GM12878 (cell line): ENCODE measurements at regions not wholly inside any gene's neighbourhood (a gene's known extent, or its start where the extent isn't known, plus 50 kb on each side); places are given as distances from the start of the nearest gene placed in this dataset.

Experiments used
- ATAC-seq: fragments of 200-7000 bp; cut with Tn5 transposase; 3 replicates; pipeline ENCODE4 v1.9.1; 2020; ENCODE audit warnings: mild to moderate bottlenecking, moderate library complexity
- BruUV-seq: library from RNA; stranded (reverse); fragments of 400-500 nt; replicated peaks from 2 replicates; lab custom pipeline; 2021; lab: Mats Ljungman, UMichigan
- CTCF ChIA-PET: fragments of 300-600 bp; sonication (Branson Sonifier 250); formaldehyde crosslinking; extraction: SDS; loops from one replicate; lab custom pipeline; 2021; ENCODE audit warnings: inconsistent platforms; lab: Yijun Ruan, JAX
- POLR2A ChIA-PET: fragments of 350-600 bp; formaldehyde crosslinking; extraction: SDS; loops from one replicate; lab custom pipeline; 2021; ENCODE audit warnings: inconsistent platforms; lab: Charles Lee
- RAD21 ChIA-PET: fragments of 300-600 bp; sonication (Branson Sonifier 250); formaldehyde crosslinking; loops from one replicate; lab custom pipeline; 2023; ENCODE audit warnings: antibody characterized with exemption; ENCODE audit not compliant: unreplicated experiment; lab: Charles Lee
- SMC1A ChIA-PET: fragments of 300-600 bp; sonication (Branson Sonifier 250); formaldehyde crosslinking; loops from one replicate; lab custom pipeline; 2023; ENCODE audit not compliant: unreplicated experiment, uncharacterized antibody; lab: Charles Lee
- DNase-seq: peaks from one replicate; pipeline ENCODE4 v3.0.0-alpha.2; 2011; ENCODE audit warnings: low read depth, low spot score
- FAIRE-seq: peaks from 3 replicates; lab custom pipeline; 2011; peaks lifted over from hg19 to GRCh38; lab: Jason Lieb, UNC
- H2AFZ ChIP-seq: 2 replicates; pipeline ENCODE4 v1.6.0; 2011; ENCODE audit warnings: low read depth, low read length, control low read depth; ENCODE audit not compliant: control insufficient read depth
- H3K27ac ChIP-seq: 2 replicates; pipeline ENCODE4 v1.5.1; 2011; ENCODE audit warnings: control low read depth; ENCODE audit not compliant: control insufficient read depth, insufficient read depth
- H3K27me3 ChIP-seq, 2 experiments: replicated peaks in 1 of 2; 2 replicates each; pipeline versions ENCODE4 v1.6.0 to v1.6.1; 2011; ENCODE audit warnings: low read length in 1 of 2; ENCODE audit not compliant: control insufficient read depth in 2 of 2, insufficient read depth in 2 of 2
- H3K36me3 ChIP-seq, 2 experiments: 2 replicates each; pipeline ENCODE4 v1.5.1; 2011; ENCODE audit warnings: low read length in 1 of 2; ENCODE audit not compliant: control insufficient read depth in 2 of 2, insufficient read depth in 2 of 2
- H3K4me1 ChIP-seq: 2 replicates; pipeline ENCODE4 v1.6.1; 2011; ENCODE audit warnings: mild to moderate bottlenecking, low read length, moderate library complexity, mixed read lengths; ENCODE audit not compliant: control insufficient read depth, insufficient read depth
- H3K4me2 ChIP-seq: 2 replicates; pipeline ENCODE4 v1.6.0; 2011; ENCODE audit warnings: control low read depth; ENCODE audit not compliant: control insufficient read depth, insufficient read depth
- H3K4me3 ChIP-seq: fragments of 200-600 bp; sonication (generic); 2 replicates; pipeline ENCODE4 v1.5.1; 2016
- H3K79me2 ChIP-seq: 2 replicates; pipeline ENCODE4 v1.6.0; 2011; ENCODE audit warnings: low read length; ENCODE audit not compliant: control insufficient read depth, insufficient read depth
- H3K9ac ChIP-seq: 2 replicates; pipeline ENCODE4 v1.8.0; 2011; ENCODE audit warnings: low read length, control low read depth, mixed read lengths; ENCODE audit not compliant: control insufficient read depth, insufficient read depth
- H3K9me3 ChIP-seq: replicated peaks from 3 replicates; pipeline ENCODE4 v1.5.1; 2011; ENCODE audit warnings: mild to moderate bottlenecking, low read length; ENCODE audit not compliant: control insufficient read depth, insufficient read depth
- H4K20me1 ChIP-seq: 2 replicates; pipeline ENCODE4 v1.6.0; 2011; ENCODE audit not compliant: control insufficient read depth, insufficient read depth
- ASH2L ChIP-seq: fragments of 300-600, 200-600 bp; sonication (generic); IDR thresholded peaks from 2 replicates; pipeline ENCODE4 v1.6.1; 2017; ENCODE audit warnings: low read depth, mild to moderate bottlenecking, borderline replicate concordance
- ATF7 ChIP-seq: fragments of 450-650 bp; IDR thresholded peaks from 2 replicates; pipeline ENCODE4 v1.6.1; 2016; ENCODE audit warnings: low read depth, mild to moderate bottlenecking
- CBFB ChIP-seq: IDR thresholded peaks from 2 replicates; pipeline ENCODE4 v1.6.1; 2016; ENCODE audit warnings: antibody characterized with exemption, low read depth
- EED ChIP-seq: sonication (generic); IDR thresholded peaks from 2 replicates; pipeline ENCODE4 v1.6.1; 2016; ENCODE audit warnings: antibody characterized with exemption, low read depth
- EZH2 ChIP-seq: IDR thresholded peaks from 2 replicates; pipeline ENCODE4 v1.6.1; 2012; ENCODE audit warnings: low read depth, mild to moderate bottlenecking, control low read depth, inconsistent platforms, low read length, borderline replicate concordance; ENCODE audit not compliant: control insufficient read depth
- KDM1A ChIP-seq: fragments of 200-600 bp; sonication (generic); IDR thresholded peaks from 2 replicates; pipeline ENCODE4 v1.6.1; 2016; ENCODE audit warnings: borderline replicate concordance
- MEF2A ChIP-seq: IDR thresholded peaks from 2 replicates; pipeline ENCODE4 v1.6.1; 2011; ENCODE audit warnings: low read depth, mild to moderate bottlenecking, low read length, moderate library complexity; ENCODE audit not compliant: insufficient read depth
- RB1 ChIP-seq: fragments of 450-650 bp; formaldehyde crosslinking; IDR thresholded peaks from 2 replicates; pipeline ENCODE4 v1.6.1; 2017; ENCODE audit warnings: mild to moderate bottlenecking, borderline replicate concordance
- SIN3A ChIP-seq: IDR thresholded peaks from 2 replicates; pipeline ENCODE4 v1.6.1; 2012; ENCODE audit warnings: low read depth, low read length, improper control_type of control experiment
- SMC3 ChIP-seq: IDR thresholded peaks from 2 replicates; pipeline ENCODE4 v1.6.1; 2011; ENCODE audit warnings: low read length, improper control_type of control experiment, borderline replicate concordance
- SP1 ChIP-seq: IDR thresholded peaks from one replicate; pipeline ENCODE4 v1.6.1; 2011; ENCODE audit warnings: low read depth, low read length
- TCF3 ChIP-seq: IDR thresholded peaks from 2 replicates; pipeline ENCODE4 v1.6.1; 2012; ENCODE audit warnings: low read depth, mild to moderate bottlenecking, low read length, borderline replicate concordance; ENCODE audit not compliant: insufficient read depth
- WGBS: methylation state at CpG from one replicate; pipeline ENCODE4 v1.1.6; 2016; ENCODE audit warnings: low lambda C conversion rate; ENCODE audit not compliant: insufficient replicate concordance, insufficient coverage; ENCODE audit errors: missing lambda C conversion rate; 5-methylcytosine and 5-hydroxymethylcytosine counted together
- in situ Hi-C: fragments of 300-500 bp; cut with MboI; formaldehyde crosslinking; loops from 9 replicates; pipeline ENCODE4 v1.14.3; 2018; ENCODE audit warnings: mixed read lengths
- intact Hi-C: fragments of 100-400 bp; cut with micrococcal nuclease; formaldehyde crosslinking; loops from one replicate; pipeline ENCODE4 v1.14.2; 2022; ENCODE audit not compliant: unreplicated experiment
- TF ChIP-seq, protein P1 (sequence below): IDR thresholded peaks from 2 replicates; pipeline ENCODE4 v1.6.1; 2011; ENCODE audit warnings: mild to moderate bottlenecking, low read depth, low read length, moderate library complexity; ENCODE audit not compliant: insufficient replicate concordance
- TF ChIP-seq, protein P2 (sequence below): fragments of 150-350 bp; IDR thresholded peaks from 2 replicates; pipeline ENCODE4 v1.6.1; 2016; ENCODE audit warnings: low read depth, low read length
- TF ChIP-seq, protein P3 (sequence below): fragments of 150-350 bp; IDR thresholded peaks from 2 replicates; pipeline ENCODE4 v1.6.1; 2014; ENCODE audit warnings: mild to moderate bottlenecking, low read depth, low read length

DNA sequence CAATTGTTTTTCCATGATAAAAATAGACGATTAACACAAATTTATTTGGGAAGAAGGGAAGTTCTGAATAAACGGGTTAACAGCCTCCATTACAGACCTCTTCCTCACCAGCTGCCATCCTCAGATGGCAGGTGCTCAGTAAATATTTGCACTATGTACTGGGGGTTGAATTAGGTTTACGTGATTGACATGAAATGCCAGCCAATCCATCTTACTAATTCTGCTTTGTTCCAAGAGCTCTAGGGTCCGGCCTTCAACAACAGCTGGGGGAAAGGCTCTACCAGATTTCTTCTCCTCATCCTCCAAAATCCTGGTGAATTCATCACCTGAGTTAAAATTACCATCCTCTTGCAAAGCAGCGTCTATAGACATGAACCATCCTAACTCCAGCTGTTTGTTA is 104.6 kb downstream of the MTX3 start:
- no peak overlapping the region for H2AFZ ChIP-seq
- H3K79me2 ChIP-seq, result no peaks in the 10 kb centered on the region
- no peaks in the 10 kb centered on the region for H4K20me1 ChIP-seq
- ChIA-PET RAD21 (no interaction called here), SMC1A (no interaction called here)
- no peak overlapping the region for H3K4me2 ChIP-seq
- TF ChIP-seq ASH2L (no peak), EZH2 (no peak), SMC3 (no peak), TCF3 (no peak), RB1 (no peak), EED (no peak), SIN3A (no peak), MEF2A (no peak), ATF7 (no peak), SP1 (no peak), CBFB (no peak), KDM1A (no peak)
- TF ChIP-seq, protein P1, sequence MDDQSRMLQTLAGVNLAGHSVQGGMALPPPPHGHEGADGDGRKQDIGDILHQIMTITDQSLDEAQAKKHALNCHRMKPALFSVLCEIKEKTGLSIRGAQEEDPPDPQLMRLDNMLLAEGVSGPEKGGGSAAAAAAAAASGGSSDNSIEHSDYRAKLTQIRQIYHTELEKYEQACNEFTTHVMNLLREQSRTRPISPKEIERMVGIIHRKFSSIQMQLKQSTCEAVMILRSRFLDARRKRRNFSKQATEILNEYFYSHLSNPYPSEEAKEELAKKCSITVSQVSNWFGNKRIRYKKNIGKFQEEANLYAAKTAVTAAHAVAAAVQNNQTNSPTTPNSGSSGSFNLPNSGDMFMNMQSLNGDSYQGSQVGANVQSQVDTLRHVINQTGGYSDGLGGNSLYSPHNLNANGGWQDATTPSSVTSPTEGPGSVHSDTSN, result no peak
- TF ChIP-seq, protein P2, sequence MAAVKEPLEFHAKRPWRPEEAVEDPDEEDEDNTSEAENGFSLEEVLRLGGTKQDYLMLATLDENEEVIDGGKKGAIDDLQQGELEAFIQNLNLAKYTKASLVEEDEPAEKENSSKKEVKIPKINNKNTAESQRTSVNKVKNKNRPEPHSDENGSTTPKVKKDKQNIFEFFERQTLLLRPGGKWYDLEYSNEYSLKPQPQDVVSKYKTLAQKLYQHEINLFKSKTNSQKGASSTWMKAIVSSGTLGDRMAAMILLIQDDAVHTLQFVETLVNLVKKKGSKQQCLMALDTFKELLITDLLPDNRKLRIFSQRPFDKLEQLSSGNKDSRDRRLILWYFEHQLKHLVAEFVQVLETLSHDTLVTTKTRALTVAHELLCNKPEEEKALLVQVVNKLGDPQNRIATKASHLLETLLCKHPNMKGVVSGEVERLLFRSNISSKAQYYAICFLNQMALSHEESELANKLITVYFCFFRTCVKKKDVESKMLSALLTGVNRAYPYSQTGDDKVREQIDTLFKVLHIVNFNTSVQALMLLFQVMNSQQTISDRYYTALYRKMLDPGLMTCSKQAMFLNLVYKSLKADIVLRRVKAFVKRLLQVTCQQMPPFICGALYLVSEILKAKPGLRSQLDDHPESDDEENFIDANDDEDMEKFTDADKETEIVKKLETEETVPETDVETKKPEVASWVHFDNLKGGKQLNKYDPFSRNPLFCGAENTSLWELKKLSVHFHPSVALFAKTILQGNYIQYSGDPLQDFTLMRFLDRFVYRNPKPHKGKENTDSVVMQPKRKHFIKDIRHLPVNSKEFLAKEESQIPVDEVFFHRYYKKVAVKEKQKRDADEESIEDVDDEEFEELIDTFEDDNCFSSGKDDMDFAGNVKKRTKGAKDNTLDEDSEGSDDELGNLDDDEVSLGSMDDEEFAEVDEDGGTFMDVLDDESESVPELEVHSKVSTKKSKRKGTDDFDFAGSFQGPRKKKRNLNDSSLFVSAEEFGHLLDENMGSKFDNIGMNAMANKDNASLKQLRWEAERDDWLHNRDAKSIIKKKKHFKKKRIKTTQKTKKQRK, result no peak
- TF ChIP-seq, protein P3, sequence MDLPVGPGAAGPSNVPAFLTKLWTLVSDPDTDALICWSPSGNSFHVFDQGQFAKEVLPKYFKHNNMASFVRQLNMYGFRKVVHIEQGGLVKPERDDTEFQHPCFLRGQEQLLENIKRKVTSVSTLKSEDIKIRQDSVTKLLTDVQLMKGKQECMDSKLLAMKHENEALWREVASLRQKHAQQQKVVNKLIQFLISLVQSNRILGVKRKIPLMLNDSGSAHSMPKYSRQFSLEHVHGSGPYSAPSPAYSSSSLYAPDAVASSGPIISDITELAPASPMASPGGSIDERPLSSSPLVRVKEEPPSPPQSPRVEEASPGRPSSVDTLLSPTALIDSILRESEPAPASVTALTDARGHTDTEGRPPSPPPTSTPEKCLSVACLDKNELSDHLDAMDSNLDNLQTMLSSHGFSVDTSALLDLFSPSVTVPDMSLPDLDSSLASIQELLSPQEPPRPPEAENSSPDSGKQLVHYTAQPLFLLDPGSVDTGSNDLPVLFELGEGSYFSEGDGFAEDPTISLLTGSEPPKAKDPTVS, result no peak
- TF ChIP-seq, all 136 proteins: peak for 0
- H3K27ac ChIP-seq, result no peak overlapping the region
- CTCF ChIA-PET, result no interaction called here
- H3K9me3 ChIP-seq, result no peaks in the 10 kb centered on the region; the same call in 2 of the 3 replicates
- ATAC-seq (no peak), DNase-seq (no peak), FAIRE-seq (no peak)
- no peak overlapping the region for H3K9ac ChIP-seq
- intact Hi-C loops (no loop called here), in situ Hi-C loops (no loop called here)
- no TSS peak for BruUV-seq
- H3K4me3 ChIP-seq, result no peak overlapping the region
- no peaks in the 10 kb centered on the region for H3K36me3 ChIP-seq
- no peaks in the 10 kb centered on the region for H3K4me1 ChIP-seq
- no peaks in the 10 kb centered on the region; a peak in 1 of 4 replicates for H3K27me3 ChIP-seq
- POLR2A ChIA-PET, result no interaction called here
- 32% methylated on average over 5 of the region's 5 CpGs for WGBS
